ENCODE measurements at regions not wholly inside any gene's neighbourhood (a gene's known extent, or its start where the extent isn't known, plus 50 kb on each side); places are given as distances from the start of the nearest gene placed in this dataset.

DNA sequence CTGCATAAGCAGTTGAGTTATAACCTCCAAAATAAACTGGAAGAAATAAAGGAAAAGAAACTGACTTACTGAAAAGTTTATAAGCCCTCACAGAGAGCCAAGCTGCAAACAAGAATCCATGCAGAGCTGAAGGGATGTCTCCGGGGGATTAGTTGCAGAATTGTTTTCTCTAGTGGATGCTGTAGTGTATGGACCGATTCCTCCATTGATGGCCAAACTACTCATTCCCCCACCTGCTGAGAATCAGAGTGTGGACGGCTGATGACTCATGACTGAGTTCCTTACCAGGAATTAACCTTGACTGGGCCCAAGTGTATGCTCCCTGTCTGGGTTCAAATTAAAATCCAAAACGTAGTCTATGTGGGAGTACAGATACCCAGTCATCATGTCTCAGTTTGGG is 93.9 kb upstream of the CDH8 start:
- TF ChIP-seq, protein P1, sequence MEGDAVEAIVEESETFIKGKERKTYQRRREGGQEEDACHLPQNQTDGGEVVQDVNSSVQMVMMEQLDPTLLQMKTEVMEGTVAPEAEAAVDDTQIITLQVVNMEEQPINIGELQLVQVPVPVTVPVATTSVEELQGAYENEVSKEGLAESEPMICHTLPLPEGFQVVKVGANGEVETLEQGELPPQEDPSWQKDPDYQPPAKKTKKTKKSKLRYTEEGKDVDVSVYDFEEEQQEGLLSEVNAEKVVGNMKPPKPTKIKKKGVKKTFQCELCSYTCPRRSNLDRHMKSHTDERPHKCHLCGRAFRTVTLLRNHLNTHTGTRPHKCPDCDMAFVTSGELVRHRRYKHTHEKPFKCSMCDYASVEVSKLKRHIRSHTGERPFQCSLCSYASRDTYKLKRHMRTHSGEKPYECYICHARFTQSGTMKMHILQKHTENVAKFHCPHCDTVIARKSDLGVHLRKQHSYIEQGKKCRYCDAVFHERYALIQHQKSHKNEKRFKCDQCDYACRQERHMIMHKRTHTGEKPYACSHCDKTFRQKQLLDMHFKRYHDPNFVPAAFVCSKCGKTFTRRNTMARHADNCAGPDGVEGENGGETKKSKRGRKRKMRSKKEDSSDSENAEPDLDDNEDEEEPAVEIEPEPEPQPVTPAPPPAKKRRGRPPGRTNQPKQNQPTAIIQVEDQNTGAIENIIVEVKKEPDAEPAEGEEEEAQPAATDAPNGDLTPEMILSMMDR (IDR thresholded peaks at IDR 0.05; ENCODE audit: poor library complexity), result no peak
- TF ChIP-seq EZH2 (IDR thresholded peaks at IDR 0.05; ENCODE audit: borderline replicate concordance) (no peak), EZH2phosphoT487 (IDR thresholded peaks at IDR 0.05; ENCODE audit: low read depth, severe bottlenecking, unreplicated experiment) (no peak)
